DOHH2 (cell line): ENCODE measurements at regions not wholly inside any gene's neighbourhood (a gene's known extent, or its start where the extent isn't known, plus 50 kb on each side); places are given as distances from the start of the nearest gene placed in this dataset.

Experiments used
- H3F3A ChIP-seq: fragments of 200-600 bp; sonication (generic), shearing (Covaris generic); 2 replicates; pipeline ENCODE4 v1.6.0; 2016; ENCODE audit warnings: antibody characterized with exemption, mild to moderate bottlenecking; ENCODE audit not compliant: control insufficient read depth, insufficient read depth
- H3K27ac ChIP-seq: fragments of 200-600 bp; sonication (generic); 2 replicates; pipeline ENCODE4 v1.5.1; 2014; ENCODE audit warnings: low read depth, mild to moderate bottlenecking, low read length, moderate library complexity
- H3K27me3 ChIP-seq: fragments of 200-600 bp; sonication (generic); 2 replicates; pipeline ENCODE4 v1.6.1; 2014; ENCODE audit warnings: mild to moderate bottlenecking, low read length, mixed read lengths; ENCODE audit not compliant: control insufficient read depth
- H3K36me3 ChIP-seq: fragments of 200-600 bp; sonication (generic); 2 replicates; pipeline ENCODE4 v1.6.1; 2014; ENCODE audit warnings: mild to moderate bottlenecking, low read length, moderate library complexity, mixed read lengths; ENCODE audit not compliant: control insufficient read depth
- H3K4me1 ChIP-seq: fragments of 200-600 bp; sonication (generic); 2 replicates; pipeline ENCODE4 v1.6.1; 2014; ENCODE audit warnings: mild to moderate bottlenecking, low read length, mixed read lengths; ENCODE audit not compliant: control insufficient read depth
- H3K4me2 ChIP-seq: fragments of 200-600 bp; sonication (generic); 2 replicates; pipeline ENCODE4 v1.6.0; 2014; ENCODE audit warnings: mild to moderate bottlenecking, low read length, moderate library complexity
- H3K4me3 ChIP-seq: fragments of 200-600 bp; sonication (generic); 2 replicates; pipeline ENCODE4 v1.5.1; 2014; ENCODE audit warnings: mild to moderate bottlenecking, low read length, mixed read lengths
- H3K79me2 ChIP-seq: fragments of 200-600 bp; sonication (generic); 2 replicates; pipeline ENCODE4 v1.6.1; 2014; ENCODE audit warnings: mild to moderate bottlenecking, low read length, mixed read lengths; ENCODE audit not compliant: control insufficient read depth
- H3K9me2 ChIP-seq: fragments of 200-600 bp; sonication (generic); replicated peaks from 2 replicates; pipeline ENCODE4 v1.6.1; 2014; ENCODE audit warnings: mild to moderate bottlenecking, low read length, mixed read lengths; ENCODE audit not compliant: control insufficient read depth
- H3K9me3 ChIP-seq: fragments of 200-600 bp; sonication (generic); 2 replicates; pipeline ENCODE4 v1.6.1; 2014; ENCODE audit warnings: antibody characterized with exemption, low read length, mixed read lengths; ENCODE audit not compliant: control insufficient read depth, insufficient read depth
- H4K20me1 ChIP-seq: fragments of 200-600 bp; sonication (generic); 2 replicates; pipeline ENCODE4 v1.6.0; 2014; ENCODE audit warnings: low read depth, mild to moderate bottlenecking, antibody characterized with exemption, low read length, moderate library complexity; ENCODE audit not compliant: control insufficient read depth, insufficient read depth
- EZH2phosphoT487 ChIP-seq: fragments of 200-600 bp; sonication (generic); IDR thresholded peaks from 2 replicates; pipeline ENCODE4 v1.6.1; 2017; ENCODE audit warnings: borderline replicate concordance, mild to moderate bottlenecking, antibody characterized with exemption, low read length, moderate library complexity, mixed read lengths
- TF ChIP-seq, protein P1 (sequence below): fragments of 200-600 bp; sonication (generic); IDR thresholded peaks from one replicate; pipeline ENCODE4 v1.5.1; 2014; ENCODE audit warnings: antibody characterized with exemption, mild to moderate bottlenecking, low read depth, low read length; ENCODE audit not compliant: poor library complexity, severe bottlenecking

DNA sequence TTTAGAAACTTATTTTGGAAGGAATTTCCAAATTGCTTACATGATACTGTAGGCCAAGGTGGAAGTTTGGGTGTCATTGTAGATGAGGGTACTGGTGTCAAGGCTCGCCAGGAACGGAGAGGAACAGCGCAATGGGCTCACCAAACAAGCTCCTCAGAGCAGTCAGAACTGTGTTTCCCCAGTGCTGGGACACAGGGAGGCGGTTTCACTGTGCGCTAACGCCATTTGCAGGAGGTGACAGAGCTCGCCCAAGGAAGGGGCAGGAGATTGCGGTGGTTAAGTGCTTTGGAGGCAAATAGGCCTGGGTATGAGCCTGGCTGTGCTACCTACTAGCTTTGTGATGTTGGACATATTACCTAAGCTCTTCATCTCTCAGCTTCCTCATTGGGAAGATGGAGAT, 57.3 kb downstream of the HHEX start:
- H3F3A ChIP-seq = peaks cover 6% of the 10 kb centered on the region
- H3K27ac ChIP-seq = no peak overlapping the region
- H3K4me2 ChIP-seq = no peak overlapping the region
- no peaks in the 10 kb centered on the region for H3K79me2 ChIP-seq
- H3K4me3 ChIP-seq = no peak overlapping the region
- no peaks in the 10 kb centered on the region for H3K36me3 ChIP-seq
- H3K9me2 ChIP-seq = no peaks in the 10 kb centered on the region
- peaks cover 37% of the 10 kb centered on the region for H3K4me1 ChIP-seq
- H3K27me3 ChIP-seq = peaks cover 16% of the 10 kb centered on the region
- TF ChIP-seq, protein P1, sequence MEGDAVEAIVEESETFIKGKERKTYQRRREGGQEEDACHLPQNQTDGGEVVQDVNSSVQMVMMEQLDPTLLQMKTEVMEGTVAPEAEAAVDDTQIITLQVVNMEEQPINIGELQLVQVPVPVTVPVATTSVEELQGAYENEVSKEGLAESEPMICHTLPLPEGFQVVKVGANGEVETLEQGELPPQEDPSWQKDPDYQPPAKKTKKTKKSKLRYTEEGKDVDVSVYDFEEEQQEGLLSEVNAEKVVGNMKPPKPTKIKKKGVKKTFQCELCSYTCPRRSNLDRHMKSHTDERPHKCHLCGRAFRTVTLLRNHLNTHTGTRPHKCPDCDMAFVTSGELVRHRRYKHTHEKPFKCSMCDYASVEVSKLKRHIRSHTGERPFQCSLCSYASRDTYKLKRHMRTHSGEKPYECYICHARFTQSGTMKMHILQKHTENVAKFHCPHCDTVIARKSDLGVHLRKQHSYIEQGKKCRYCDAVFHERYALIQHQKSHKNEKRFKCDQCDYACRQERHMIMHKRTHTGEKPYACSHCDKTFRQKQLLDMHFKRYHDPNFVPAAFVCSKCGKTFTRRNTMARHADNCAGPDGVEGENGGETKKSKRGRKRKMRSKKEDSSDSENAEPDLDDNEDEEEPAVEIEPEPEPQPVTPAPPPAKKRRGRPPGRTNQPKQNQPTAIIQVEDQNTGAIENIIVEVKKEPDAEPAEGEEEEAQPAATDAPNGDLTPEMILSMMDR = no peak
- TF ChIP-seq EZH2phosphoT487 = no peak
- no peaks in the 10 kb centered on the region for H4K20me1 ChIP-seq
- H3K9me3 ChIP-seq = no peaks in the 10 kb centered on the region

DNA sequence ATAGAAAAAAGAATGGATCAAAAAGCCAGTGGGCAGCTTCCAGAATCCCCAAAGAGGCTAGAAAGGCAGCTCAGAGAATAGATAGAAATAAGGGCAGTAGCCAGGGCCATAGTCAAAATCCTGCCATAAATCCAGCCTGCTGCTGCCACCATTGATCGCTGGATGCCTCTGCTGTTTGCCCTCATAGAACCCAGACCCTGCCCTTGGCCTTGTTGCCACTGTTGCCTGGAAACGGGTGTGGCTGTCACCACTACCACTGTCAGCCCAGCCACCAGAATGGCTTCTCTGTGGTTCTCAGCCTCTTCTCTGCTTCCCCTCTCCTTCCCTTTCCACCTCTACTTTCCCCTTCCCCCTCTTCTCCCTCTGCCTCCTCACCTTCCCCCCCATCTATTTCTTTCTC, 57.8 kb downstream of the HHEX start:
- TF ChIP-seq, protein P1 = no peak
- TF ChIP-seq EZH2phosphoT487 = no peak
- no peaks in the 10 kb centered on the region for H4K20me1 ChIP-seq
- no peaks in the 10 kb centered on the region for H3K79me2 ChIP-seq
- H3K9me3 ChIP-seq = no peaks in the 10 kb centered on the region
- peaks cover 16% of the 10 kb centered on the region for H3K27me3 ChIP-seq
- H3K27ac ChIP-seq = no peak overlapping the region
- no peaks in the 10 kb centered on the region for H3K9me2 ChIP-seq
- H3K4me3 ChIP-seq = no peak overlapping the region
- no peaks in the 10 kb centered on the region for H3K36me3 ChIP-seq
- no peak overlapping the region for H3K4me2 ChIP-seq
- peaks cover 32% of the 10 kb centered on the region for H3K4me1 ChIP-seq
- peaks cover 3% of the 10 kb centered on the region for H3F3A ChIP-seq

DNA sequence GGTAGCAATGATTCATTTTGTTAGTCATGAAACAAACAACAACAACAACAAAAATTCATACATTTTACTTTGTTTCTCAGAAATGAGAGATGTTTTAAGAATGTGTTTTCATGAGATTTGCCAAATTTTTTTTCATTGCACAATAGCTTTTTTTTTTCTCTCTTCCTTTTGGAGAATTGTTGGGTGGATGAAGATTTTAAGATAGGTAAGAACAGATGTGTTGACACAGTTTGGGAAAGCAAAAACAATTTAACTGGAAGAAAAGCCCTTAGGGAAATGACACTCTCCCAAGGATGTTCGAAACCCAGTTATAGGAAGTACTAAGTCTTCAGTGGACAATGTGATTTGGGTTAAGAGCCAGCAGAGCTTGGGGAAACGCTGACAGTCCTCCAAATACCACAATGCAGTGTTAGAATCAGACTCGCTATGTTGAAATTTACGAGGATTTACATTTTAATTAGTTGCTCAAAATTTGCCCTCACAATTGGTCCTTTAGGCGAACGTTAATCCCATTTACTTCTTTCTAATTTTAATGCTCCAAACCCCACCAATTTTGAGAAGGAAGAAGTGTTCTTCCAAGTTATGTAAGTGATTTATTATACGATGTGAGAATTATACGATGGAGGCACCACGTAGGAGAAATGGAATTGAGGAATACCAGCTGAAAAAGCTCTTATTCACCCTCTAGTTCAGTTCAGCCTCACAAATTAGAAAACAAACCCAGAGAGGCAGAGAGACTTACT, 61.2 kb downstream of the HHEX start:
- Histone ChIP-seq H3K79me2 (no peaks in the 10 kb centered on the region), H3K4me3 (no peak overlapping the region), H3F3A (peaks cover 5% of the 10 kb centered on the region), H4K20me1 (no peaks in the 10 kb centered on the region), H3K9me3 (no peaks in the 10 kb centered on the region), H3K9me2 (no peaks in the 10 kb centered on the region), H3K4me2 (no peak overlapping the region), H3K4me1 (peaks cover 39% of the 10 kb centered on the region), H3K27ac (no peak overlapping the region), H3K36me3 (no peaks in the 10 kb centered on the region), H3K27me3 (peaks cover 2% of the 10 kb centered on the region; the same call in 1 of the 2 replicates)
- no peak for TF ChIP-seq EZH2phosphoT487

DNA sequence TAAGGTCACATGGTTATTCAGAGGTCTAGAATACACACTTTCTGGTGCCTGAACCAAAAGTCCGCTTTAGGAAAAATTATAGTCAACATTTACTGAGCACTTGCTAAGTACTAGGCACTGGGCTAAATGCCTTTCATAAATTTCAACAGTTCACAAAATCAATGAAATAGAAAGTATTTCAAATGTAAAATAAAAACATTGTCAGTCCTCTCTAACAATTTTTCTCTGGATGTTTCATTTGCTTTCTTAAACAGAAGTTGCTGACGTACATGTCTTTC, 61.7 kb downstream of the HHEX start:
- H3K36me3 ChIP-seq = no peaks in the 10 kb centered on the region
- H3K79me2 ChIP-seq = no peaks in the 10 kb centered on the region
- no peaks in the 10 kb centered on the region for H3K9me2 ChIP-seq
- H3K27me3 ChIP-seq = peaks cover 2% of the 10 kb centered on the region; the same call in 1 of the 2 replicates
- H3K27ac ChIP-seq = no peak overlapping the region
- no peaks in the 10 kb centered on the region for H4K20me1 ChIP-seq
- peaks cover 9% of the 10 kb centered on the region for H3F3A ChIP-seq
- TF ChIP-seq, protein P1 = no peak
- TF ChIP-seq EZH2phosphoT487 = no peak
- H3K4me1 ChIP-seq = peaks cover 43% of the 10 kb centered on the region
- no peaks in the 10 kb centered on the region for H3K9me3 ChIP-seq
- no peak overlapping the region for H3K4me3 ChIP-seq
- no peak overlapping the region for H3K4me2 ChIP-seq
